NAMALWA (cell line): ENCODE measurements at regions not wholly inside any gene's neighbourhood (a gene's known extent, or its start where the extent isn't known, plus 50 kb on each side); places are given as distances from the start of the nearest gene placed in this dataset.
A peak's percentile ranks its signal among the peaks of the same experiment; 100 is the strongest.

Experiments
- DNase-seq: peaks from one replicate; pipeline ENCODE4 v3.0.0-alpha.2; 2015; ENCODE audit warnings: low spot score

- DNase-seq: no peak
These were observed 415.4 kb downstream of the SLITRK5 start for GRCh38 chr13:88086577-88086976.

DNA sequence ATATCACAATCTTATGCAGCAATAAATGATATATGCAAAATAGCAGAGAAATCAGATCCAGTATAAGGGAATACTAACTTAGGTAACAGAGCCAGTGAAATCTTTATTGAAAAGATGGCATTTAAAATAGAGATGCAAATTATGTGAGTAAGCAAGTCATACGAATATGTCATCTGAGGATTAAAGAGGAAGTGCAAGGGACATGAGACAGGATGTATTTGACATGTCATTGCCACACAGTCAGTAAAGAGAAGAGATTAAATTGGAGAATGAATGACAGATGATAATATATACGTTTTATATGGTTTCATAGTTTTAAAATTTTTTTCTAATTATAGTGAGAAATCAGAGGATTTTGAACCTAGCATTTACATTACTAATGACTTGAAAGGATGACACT is 426.4 kb downstream of the SLITRK5 start:
- DNase-seq: peak; percentile 61

GRCh38 chr13:88103824-88104223 is 432.7 kb downstream of the SLITRK5 start:
- no peak for DNase-seq

DNA sequence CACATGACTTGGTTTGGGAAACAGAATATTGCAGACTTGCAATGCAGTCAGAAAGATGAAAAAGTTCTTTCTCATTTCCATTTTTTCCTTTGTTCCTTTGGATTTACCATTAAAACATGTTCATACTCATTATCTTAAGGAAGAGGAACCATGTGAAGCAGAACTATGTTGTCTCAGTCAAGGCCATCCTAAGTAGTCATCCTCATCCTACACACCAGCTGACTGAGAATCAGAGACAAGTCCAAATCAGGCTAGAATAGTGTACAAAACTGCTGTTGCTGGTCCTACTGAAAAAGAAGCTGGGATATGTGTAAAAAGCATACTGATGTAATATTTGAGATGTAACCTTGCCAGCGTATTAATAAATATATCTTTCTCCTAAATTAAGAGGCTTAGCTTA is 433.4 kb downstream of the SLITRK5 start:
- no peak for DNase-seq

DNA sequence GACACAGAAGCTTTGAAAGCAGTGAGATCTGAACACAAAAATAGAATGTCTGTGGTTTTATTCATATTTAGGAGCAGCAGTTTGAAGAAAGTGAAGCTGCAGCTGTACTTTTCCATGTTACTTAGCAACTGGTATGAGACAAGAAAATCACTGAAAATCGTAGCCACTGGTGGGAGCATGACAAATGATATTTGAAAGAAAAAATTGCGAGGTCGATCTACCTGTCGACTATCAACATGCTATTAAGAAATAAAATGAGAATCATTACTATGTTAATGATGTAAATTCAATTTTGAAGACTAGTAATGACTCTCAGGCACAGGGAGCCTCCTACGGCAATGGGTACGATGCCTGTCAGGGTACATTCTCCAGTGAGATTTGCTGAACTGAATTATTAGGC is 436.4 kb downstream of the SLITRK5 start:
- peak; percentile 93 for DNase-seq

- DNase-seq: peak; percentile 39
These were observed 441.4 kb downstream of the SLITRK5 start for GRCh38 chr13:88112526-88112925.

- no peak for DNase-seq
These were observed 444.8 kb downstream of the SLITRK5 start for GRCh38 chr13:88115976-88116375.

GRCh38 chr13:88118952-88119351 is 447.8 kb downstream of the SLITRK5 start:
- DNase-seq: no peak

- DNase-seq: no peak
These were observed 453.0 kb downstream of the SLITRK5 start for GRCh38 chr13:88124142-88124541.

- DNase-seq: no peak
These were observed 453.9 kb downstream of the SLITRK5 start for GRCh38 chr13:88125055-88125454.

- DNase-seq: no peak
These were observed 465.1 kb downstream of the SLITRK5 start for GRCh38 chr13:88136098-88136790.

DNA sequence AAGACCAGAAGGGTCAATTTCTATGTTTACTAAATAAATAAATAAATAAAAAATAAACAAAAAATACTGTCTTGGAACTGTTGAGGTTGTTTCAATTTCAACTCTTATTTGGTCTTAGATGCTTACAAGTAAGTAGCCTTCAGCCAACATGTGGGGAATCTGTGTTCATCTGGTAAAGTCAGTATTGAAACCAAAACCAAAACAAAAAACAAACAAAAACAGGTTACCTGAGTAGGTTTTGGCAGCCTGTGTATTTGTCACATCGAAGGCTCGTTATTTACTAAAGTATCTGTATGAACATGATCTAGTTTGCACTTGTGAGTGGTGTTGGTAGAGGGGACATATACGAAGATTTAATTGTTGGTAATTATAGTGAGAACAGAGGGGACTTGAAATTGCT is 471.5 kb downstream of the SLITRK5 start:
- DNase-seq: peak; percentile 13

GRCh38 chr13:88144580-88144979 is 473.4 kb downstream of the SLITRK5 start:
- no peak for DNase-seq

DNA sequence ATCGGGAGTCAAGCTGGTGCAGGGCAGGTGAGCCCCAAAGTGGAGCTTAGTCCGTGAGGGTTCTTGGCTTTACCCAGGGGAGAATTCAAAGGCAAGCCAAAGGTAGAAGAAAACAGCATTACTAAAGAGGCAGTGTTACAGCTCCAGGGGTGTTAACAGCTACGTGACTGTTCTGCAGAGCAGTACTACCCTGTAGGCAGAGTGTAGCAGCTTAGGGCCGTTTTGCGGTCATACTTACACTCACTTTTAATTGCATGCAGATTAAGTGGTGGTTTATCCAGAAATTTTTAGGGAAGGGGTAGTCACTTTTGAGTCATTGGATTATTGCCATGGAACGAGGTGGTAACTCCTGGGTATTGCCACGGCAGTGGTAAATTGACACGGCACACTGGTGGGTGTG is 482.2 kb downstream of the SLITRK5 start:
- DNase-seq: no peak

- DNase-seq: no peak
These were observed 482.8 kb downstream of the SLITRK5 start for GRCh38 chr13:88154001-88154400.

GRCh38 chr13:88162076-88162702 is 491.0 kb downstream of the SLITRK5 start:
- DNase-seq: no peak

- no peak for DNase-seq
These were observed 505.1 kb downstream of the SLITRK5 start for GRCh38 chr13:88176231-88176630.

DNA sequence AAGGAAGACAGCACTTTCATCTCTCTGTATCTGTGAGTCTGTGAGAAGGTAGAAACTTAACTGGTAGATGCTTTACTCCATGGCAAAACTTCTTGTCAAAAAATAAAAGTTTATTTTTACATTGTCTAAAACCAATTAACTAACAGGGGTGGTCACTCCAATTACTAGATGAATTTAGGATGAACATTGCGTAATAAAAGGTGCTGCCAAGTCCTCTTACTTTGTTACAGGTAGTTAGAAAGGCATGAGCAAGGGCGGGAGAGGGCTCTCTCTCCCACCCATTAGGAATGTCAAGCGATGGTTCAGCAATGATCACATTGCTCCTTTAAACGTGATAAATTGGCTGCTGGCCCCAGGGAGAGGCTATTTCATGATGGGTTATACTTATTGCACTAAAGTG is 512.3 kb downstream of the SLITRK5 start:
- no peak for DNase-seq

- no peak for DNase-seq
These were observed 517.8 kb downstream of the SLITRK5 start for GRCh38 chr13:88188986-88189385.

DNA sequence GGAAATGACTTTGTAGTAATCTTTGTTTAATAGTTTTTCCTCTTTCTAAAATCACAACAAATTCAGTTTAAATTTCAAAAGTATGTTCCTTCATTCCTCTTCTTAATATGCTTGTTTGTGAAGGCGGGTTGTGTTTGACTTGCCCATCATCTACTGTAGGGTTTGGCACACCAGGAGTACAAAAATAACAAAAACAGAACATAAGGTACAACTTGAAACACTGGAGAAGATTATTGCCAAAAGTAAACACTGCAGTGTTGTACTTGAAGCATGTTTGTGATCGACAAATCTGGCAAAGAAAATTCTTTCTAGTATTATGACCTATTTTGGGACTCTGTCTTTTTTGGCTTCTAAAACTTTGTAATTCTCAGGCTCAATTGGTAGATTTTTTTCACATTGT is 518.6 kb downstream of the SLITRK5 start:
- DNase-seq: no peak

DNA sequence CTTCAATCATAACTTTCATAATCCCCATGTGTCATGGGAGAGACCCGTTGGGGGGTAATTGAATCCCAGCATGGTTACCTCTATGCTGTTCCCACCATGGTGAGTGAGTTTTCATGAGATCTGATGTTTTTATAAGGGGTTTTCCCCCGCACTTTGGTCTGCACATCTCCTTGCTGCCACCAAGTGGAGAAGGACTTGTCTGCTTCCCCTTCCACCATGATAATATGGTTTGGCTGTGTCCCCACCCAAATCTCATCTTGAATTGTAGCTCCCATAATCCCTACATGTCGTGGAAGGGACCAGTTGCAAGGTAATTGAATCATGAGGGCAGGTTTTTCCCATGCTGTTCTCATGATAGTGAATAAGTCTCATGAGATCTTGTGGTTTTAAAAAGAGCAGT is 524.9 kb downstream of the SLITRK5 start:
- peak; percentile 55 for DNase-seq

GRCh38 chr13:88217372-88217771 is 546.2 kb downstream of the SLITRK5 start:
- DNase-seq: no peak

- DNase-seq: no peak
These were observed 546.7 kb downstream of the SLITRK5 start for GRCh38 chr13:88217883-88218282.

- DNase-seq: no peak
These were observed 552.8 kb downstream of the SLITRK5 start for GRCh38 chr13:88223958-88224357.
